SK-N-SH treated with all-trans-retinoic acid at 6 μM for 48 hours (cell line): ENCODE measurements at regions not wholly inside any gene's neighbourhood (a gene's known extent, or its start where the extent isn't known, plus 50 kb on each side); places are given as distances from the start of the nearest gene placed in this dataset.
A peak's percentile ranks its signal among the peaks of the same experiment; 100 is the strongest.

Experiments
- ATAC-seq: fragments of 200-7000 bp; cut with Tn5 transposase; 3 replicates; pipeline ENCODE4 v1.9.1; 2020; ENCODE audit warnings: mild to moderate bottlenecking, moderate library complexity
- ARNTL ChIP-seq: fragments of 450-650 bp; formaldehyde crosslinking; IDR thresholded peaks from 2 replicates; pipeline ENCODE4 v1.5.0; 2020; ENCODE audit warnings: low read depth, mild to moderate bottlenecking, moderate library complexity, borderline replicate concordance
- BACH2 ChIP-seq: fragments of 250-450 bp; sonication (Bioruptor Pico); IDR thresholded peaks from 2 replicates; pipeline ENCODE4 v1.9.0; 2021; ENCODE audit warnings: mild to moderate bottlenecking, borderline replicate concordance
- ESRRG ChIP-seq: fragments of 250-450 bp; sonication (Bioruptor Pico); IDR thresholded peaks from 2 replicates; pipeline ENCODE4 v1.6.1; 2021; ENCODE audit warnings: mild to moderate bottlenecking
- GLIS3 ChIP-seq: fragments of 250-450 bp; sonication (Bioruptor Pico); IDR thresholded peaks from 2 replicates; pipeline ENCODE4 v1.5.0; 2020; ENCODE audit warnings: mild to moderate bottlenecking, moderate library complexity
- ISL1 ChIP-seq: fragments of 250-450 bp; sonication (Bioruptor Pico); IDR thresholded peaks from 2 replicates; pipeline ENCODE4 v2.1.2; 2022; ENCODE audit warnings: mild to moderate bottlenecking, moderate library complexity
- OSR1 ChIP-seq: fragments of 250-450 bp; sonication (Bioruptor Pico); IDR thresholded peaks from 2 replicates; pipeline ENCODE4 v1.8.0; 2022; ENCODE audit warnings: moderate library complexity, mild to moderate bottlenecking, inconsistent platforms
- RARB ChIP-seq: fragments of 250-450 bp; sonication (Bioruptor Pico); IDR thresholded peaks from 2 replicates; pipeline ENCODE4 v1.8.0; 2021; ENCODE audit warnings: mild to moderate bottlenecking, moderate library complexity
- SNAI2 ChIP-seq: fragments of 250-450 bp; sonication (Bioruptor Pico); IDR thresholded peaks from 2 replicates; pipeline ENCODE4 v1.5.0; 2020; ENCODE audit warnings: mild to moderate bottlenecking, moderate library complexity
- TCF4 ChIP-seq: fragments of 250-450 bp; sonication (Bioruptor Pico); IDR thresholded peaks from 2 replicates; pipeline ENCODE4 v1.8.0; 2021; ENCODE audit warnings: mild to moderate bottlenecking, moderate library complexity, borderline replicate concordance
- TOX ChIP-seq: fragments of 250-450 bp; sonication (Bioruptor Pico); IDR thresholded peaks from 2 replicates; pipeline ENCODE4 v1.8.0; 2021; ENCODE audit warnings: mild to moderate bottlenecking, moderate library complexity, borderline replicate concordance
- ZC3H10 ChIP-seq: fragments of 250-450 bp; sonication (Bioruptor Pico); IDR thresholded peaks from 2 replicates; pipeline ENCODE4 v1.5.1; 2021; ENCODE audit warnings: mild to moderate bottlenecking, moderate library complexity
- ZFP3 ChIP-seq: fragments of 250-450 bp; sonication (Bioruptor Pico); IDR thresholded peaks from 2 replicates; pipeline ENCODE4 v1.5.0; 2020; ENCODE audit warnings: mild to moderate bottlenecking, moderate library complexity
- ZNF565 ChIP-seq: fragments of 450-650 bp; formaldehyde crosslinking; conservative IDR thresholded peaks from 2 replicates; pipeline ENCODE4 v1.5.0; 2020; ENCODE audit warnings: low read depth, mild to moderate bottlenecking, moderate library complexity
- ZNF70 ChIP-seq: fragments of 450-650 bp; formaldehyde crosslinking; IDR thresholded peaks from 2 replicates; pipeline ENCODE4 v1.5.0; 2020; ENCODE audit warnings: mild to moderate bottlenecking, moderate library complexity
- ZNF8 ChIP-seq: fragments of 450-650 bp; formaldehyde crosslinking; IDR thresholded peaks from 2 replicates; pipeline ENCODE4 v1.5.0; 2020; ENCODE audit warnings: mild to moderate bottlenecking, moderate library complexity
- TF ChIP-seq, protein P1 (sequence below): fragments of 250-450 bp; sonication (Bioruptor Pico); IDR thresholded peaks from 2 replicates; pipeline ENCODE4 v1.5.1; 2021; ENCODE audit warnings: mild to moderate bottlenecking, moderate library complexity
- TF ChIP-seq, protein P2 (sequence below): fragments of 250-450 bp; sonication (Bioruptor Pico); IDR thresholded peaks from 2 replicates; pipeline ENCODE4 v1.8.0; 2021; ENCODE audit warnings: low read depth, mild to moderate bottlenecking, moderate library complexity, borderline replicate concordance
- TF ChIP-seq, protein P3 (sequence below): fragments of 250-450 bp; sonication (Bioruptor Pico); IDR thresholded peaks from 2 replicates; pipeline ENCODE4 v1.8.0; 2020; ENCODE audit warnings: mild to moderate bottlenecking, moderate library complexity, borderline replicate concordance
- TF ChIP-seq, protein P4 (sequence below): fragments of 250-450 bp; sonication (Bioruptor Pico); IDR thresholded peaks from 2 replicates; pipeline ENCODE4 v1.5.1; 2020; ENCODE audit warnings: low read depth, mild to moderate bottlenecking, moderate library complexity
- TF ChIP-seq, protein P5 (sequence below): fragments of 250-450 bp; sonication (Bioruptor Pico); IDR thresholded peaks from 2 replicates; pipeline ENCODE4 v1.5.0; 2020; ENCODE audit warnings: mild to moderate bottlenecking, moderate library complexity

- no peak for ATAC-seq
- TF ChIP-seq ZC3H10 (CRISPR knock-in tag) = no peak
These were observed 325.9 kb upstream of the SORCS1 start for GRCh38 chr10:107490389-107490788.

DNA sequence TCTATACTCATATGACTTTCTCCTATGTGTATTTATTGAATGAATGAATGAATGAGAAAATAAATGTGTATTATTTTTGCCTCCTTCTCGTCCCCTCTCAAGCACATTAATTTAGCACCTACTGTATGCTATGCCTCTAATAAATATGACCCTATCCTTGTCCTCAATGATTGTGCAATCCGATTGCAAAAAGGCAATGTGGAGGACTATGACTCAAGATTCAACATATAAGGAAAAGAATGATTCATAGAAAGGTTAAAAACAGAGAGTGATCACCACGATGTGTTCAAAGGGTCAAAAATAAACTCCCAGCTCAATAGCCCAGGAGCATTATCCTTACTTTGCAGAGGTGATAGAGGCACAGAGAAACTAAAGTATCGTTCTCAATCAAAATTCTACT lies 322.8 kb upstream of the SORCS1 start:
- TF ChIP-seq ZNF70 (CRISPR knock-in tag) (no peak), ZFP3 (CRISPR knock-in tag) (no peak), ISL1 (CRISPR knock-in tag) (no peak), RARB (CRISPR knock-in tag) (no peak), OSR1 (CRISPR knock-in tag) (no peak)
- TF ChIP-seq, protein P1, sequence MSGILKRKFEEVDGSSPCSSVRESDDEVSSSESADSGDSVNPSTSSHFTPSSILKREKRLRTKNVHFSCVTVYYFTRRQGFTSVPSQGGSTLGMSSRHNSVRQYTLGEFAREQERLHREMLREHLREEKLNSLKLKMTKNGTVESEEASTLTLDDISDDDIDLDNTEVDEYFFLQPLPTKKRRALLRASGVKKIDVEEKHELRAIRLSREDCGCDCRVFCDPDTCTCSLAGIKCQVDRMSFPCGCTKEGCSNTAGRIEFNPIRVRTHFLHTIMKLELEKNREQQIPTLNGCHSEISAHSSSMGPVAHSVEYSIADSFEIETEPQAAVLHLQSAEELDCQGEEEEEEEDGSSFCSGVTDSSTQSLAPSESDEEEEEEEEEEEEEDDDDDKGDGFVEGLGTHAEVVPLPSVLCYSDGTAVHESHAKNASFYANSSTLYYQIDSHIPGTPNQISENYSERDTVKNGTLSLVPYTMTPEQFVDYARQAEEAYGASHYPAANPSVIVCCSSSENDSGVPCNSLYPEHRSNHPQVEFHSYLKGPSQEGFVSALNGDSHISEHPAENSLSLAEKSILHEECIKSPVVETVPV (CRISPR knock-in tag) = no peak
- TF ChIP-seq, protein P2, sequence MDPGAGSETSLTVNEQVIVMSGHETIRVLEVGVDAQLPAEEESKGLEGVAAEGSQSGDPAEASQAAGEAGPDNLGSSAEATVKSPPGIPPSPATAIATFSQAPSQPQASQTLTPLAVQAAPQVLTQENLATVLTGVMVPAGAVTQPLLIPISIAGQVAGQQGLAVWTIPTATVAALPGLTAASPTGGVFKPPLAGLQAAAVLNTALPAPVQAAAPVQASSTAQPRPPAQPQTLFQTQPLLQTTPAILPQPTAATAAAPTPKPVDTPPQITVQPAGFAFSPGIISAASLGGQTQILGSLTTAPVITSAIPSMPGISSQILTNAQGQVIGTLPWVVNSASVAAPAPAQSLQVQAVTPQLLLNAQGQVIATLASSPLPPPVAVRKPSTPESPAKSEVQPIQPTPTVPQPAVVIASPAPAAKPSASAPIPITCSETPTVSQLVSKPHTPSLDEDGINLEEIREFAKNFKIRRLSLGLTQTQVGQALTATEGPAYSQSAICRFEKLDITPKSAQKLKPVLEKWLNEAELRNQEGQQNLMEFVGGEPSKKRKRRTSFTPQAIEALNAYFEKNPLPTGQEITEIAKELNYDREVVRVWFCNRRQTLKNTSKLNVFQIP (CRISPR knock-in tag) = no peak
- ATAC-seq = no peak

DNA sequence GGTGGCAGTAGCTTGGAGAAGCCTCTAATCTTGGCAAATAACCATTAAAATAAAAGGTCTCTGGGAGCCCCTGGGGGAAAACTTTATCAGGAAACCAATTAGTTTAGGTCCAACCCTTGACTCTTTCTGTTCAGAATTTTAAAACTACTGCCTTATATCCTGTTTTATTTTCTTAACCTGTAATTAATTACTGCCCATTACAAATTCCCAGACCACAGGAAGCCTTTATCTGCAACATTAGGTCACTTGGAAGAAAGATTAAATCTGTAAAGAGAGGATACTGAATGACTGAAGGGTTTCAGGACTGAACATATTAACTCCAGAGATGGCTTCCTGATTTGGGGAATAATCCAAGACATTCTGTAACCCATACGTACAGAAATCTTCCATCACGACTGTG lies 320.5 kb upstream of the SORCS1 start:
- peak; percentile 19; the same call in 1 of the 3 replicates for ATAC-seq

DNA sequence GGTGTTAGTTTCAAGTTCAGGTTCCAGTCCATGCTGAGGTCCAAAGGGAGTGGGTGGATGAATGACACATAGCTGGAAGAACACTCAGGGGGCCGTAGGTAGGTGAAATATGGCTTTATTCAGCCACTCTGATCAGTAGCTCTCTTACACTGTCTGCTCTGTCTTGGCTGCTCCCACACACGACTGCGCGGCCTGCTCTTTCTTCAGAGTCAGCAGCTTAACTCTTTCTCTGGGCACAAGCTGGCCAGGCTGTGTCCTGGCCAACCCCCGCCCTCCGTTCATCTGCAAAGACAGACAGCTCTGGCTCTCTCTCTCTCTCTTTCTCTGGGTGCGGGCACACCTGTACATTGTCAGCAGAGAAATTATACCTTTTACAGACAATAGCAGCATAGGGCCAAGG lies 317.4 kb upstream of the SORCS1 start:
- ATAC-seq = peak; percentile 40; the same call in 1 of the 3 replicates
- TF ChIP-seq, protein P1 (CRISPR knock-in tag) = no peak
- no peak for TF ChIP-seq BACH2 (CRISPR knock-in tag)
- TF ChIP-seq ZNF70 (CRISPR knock-in tag) = no peak
- no peak for TF ChIP-seq OSR1 (CRISPR knock-in tag)
- TF ChIP-seq ZNF565 (CRISPR knock-in tag) = no peak
- TF ChIP-seq, protein P3, sequence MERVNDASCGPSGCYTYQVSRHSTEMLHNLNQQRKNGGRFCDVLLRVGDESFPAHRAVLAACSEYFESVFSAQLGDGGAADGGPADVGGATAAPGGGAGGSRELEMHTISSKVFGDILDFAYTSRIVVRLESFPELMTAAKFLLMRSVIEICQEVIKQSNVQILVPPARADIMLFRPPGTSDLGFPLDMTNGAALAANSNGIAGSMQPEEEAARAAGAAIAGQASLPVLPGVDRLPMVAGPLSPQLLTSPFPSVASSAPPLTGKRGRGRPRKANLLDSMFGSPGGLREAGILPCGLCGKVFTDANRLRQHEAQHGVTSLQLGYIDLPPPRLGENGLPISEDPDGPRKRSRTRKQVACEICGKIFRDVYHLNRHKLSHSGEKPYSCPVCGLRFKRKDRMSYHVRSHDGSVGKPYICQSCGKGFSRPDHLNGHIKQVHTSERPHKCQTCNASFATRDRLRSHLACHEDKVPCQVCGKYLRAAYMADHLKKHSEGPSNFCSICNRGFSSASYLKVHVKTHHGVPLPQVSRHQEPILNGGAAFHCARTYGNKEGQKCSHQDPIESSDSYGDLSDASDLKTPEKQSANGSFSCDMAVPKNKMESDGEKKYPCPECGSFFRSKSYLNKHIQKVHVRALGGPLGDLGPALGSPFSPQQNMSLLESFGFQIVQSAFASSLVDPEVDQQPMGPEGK (CRISPR knock-in tag) = no peak
- TF ChIP-seq, protein P4, sequence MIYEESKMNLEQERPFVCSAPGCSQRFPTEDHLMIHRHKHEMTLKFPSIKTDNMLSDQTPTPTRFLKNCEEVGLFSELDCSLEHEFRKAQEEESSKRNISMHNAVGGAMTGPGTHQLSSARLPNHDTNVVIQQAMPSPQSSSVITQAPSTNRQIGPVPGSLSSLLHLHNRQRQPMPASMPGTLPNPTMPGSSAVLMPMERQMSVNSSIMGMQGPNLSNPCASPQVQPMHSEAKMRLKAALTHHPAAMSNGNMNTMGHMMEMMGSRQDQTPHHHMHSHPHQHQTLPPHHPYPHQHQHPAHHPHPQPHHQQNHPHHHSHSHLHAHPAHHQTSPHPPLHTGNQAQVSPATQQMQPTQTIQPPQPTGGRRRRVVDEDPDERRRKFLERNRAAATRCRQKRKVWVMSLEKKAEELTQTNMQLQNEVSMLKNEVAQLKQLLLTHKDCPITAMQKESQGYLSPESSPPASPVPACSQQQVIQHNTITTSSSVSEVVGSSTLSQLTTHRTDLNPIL (CRISPR knock-in tag) = no peak
- TF ChIP-seq ARNTL (CRISPR knock-in tag) = no peak

More for the DNA sequence above, 320.5 kb upstream of the SORCS1 start:
- TF ChIP-seq ESRRG (CRISPR knock-in tag) = 0 out of 2 replicates have a peak, but pooled peaks have one; percentile 37
- peak; percentile 89 for TF ChIP-seq ISL1 (CRISPR knock-in tag)
- TF ChIP-seq GLIS3 = no peak
- TF ChIP-seq ZNF565 (CRISPR knock-in tag) = no peak
- TF ChIP-seq ZNF8 (CRISPR knock-in tag) = peak; percentile 26; the same call in 1 of the 2 replicates
- TF ChIP-seq ZNF70 (CRISPR knock-in tag) = no peak
- TF ChIP-seq ZFP3 (CRISPR knock-in tag) = no peak
- TF ChIP-seq, protein P3 (CRISPR knock-in tag) = no peak
- no peak for TF ChIP-seq TOX (CRISPR knock-in tag)
- no peak for TF ChIP-seq ZC3H10 (CRISPR knock-in tag)
- TF ChIP-seq, protein P5, sequence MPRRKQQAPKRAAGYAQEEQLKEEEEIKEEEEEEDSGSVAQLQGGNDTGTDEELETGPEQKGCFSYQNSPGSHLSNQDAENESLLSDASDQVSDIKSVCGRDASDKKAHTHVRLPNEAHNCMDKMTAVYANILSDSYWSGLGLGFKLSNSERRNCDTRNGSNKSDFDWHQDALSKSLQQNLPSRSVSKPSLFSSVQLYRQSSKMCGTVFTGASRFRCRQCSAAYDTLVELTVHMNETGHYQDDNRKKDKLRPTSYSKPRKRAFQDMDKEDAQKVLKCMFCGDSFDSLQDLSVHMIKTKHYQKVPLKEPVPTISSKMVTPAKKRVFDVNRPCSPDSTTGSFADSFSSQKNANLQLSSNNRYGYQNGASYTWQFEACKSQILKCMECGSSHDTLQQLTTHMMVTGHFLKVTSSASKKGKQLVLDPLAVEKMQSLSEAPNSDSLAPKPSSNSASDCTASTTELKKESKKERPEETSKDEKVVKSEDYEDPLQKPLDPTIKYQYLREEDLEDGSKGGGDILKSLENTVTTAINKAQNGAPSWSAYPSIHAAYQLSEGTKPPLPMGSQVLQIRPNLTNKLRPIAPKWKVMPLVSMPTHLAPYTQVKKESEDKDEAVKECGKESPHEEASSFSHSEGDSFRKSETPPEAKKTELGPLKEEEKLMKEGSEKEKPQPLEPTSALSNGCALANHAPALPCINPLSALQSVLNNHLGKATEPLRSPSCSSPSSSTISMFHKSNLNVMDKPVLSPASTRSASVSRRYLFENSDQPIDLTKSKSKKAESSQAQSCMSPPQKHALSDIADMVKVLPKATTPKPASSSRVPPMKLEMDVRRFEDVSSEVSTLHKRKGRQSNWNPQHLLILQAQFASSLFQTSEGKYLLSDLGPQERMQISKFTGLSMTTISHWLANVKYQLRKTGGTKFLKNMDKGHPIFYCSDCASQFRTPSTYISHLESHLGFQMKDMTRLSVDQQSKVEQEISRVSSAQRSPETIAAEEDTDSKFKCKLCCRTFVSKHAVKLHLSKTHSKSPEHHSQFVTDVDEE (CRISPR knock-in tag) = peak; percentile 74
- TF ChIP-seq SNAI2 (CRISPR knock-in tag) = 0 out of 2 replicates have a peak, but pooled peaks have one; percentile 59
- TF ChIP-seq, protein P4 (CRISPR knock-in tag) = peak; percentile 64
- TF ChIP-seq TCF4 = peak; percentile 92
